Activated CD4-positive, alpha-beta T cell treated with anti-CD3 and anti-CD28 coated beads, Interleukin-10, Interleukin-2, amounts not matched to agents 100 ng/mL and 50 ng/mL, durations not matched to agents 16 hours and 8 hours (primary cell): ENCODE measurements at regions not wholly inside any gene's neighbourhood (a gene's known extent, or its start where the extent isn't known, plus 50 kb on each side); places are given as distances from the start of the nearest gene placed in this dataset.

Experiments used
- DNase-seq: peaks from one replicate; pipeline ENCODE4 v3.0.0-alpha.2; 2020

DNA sequence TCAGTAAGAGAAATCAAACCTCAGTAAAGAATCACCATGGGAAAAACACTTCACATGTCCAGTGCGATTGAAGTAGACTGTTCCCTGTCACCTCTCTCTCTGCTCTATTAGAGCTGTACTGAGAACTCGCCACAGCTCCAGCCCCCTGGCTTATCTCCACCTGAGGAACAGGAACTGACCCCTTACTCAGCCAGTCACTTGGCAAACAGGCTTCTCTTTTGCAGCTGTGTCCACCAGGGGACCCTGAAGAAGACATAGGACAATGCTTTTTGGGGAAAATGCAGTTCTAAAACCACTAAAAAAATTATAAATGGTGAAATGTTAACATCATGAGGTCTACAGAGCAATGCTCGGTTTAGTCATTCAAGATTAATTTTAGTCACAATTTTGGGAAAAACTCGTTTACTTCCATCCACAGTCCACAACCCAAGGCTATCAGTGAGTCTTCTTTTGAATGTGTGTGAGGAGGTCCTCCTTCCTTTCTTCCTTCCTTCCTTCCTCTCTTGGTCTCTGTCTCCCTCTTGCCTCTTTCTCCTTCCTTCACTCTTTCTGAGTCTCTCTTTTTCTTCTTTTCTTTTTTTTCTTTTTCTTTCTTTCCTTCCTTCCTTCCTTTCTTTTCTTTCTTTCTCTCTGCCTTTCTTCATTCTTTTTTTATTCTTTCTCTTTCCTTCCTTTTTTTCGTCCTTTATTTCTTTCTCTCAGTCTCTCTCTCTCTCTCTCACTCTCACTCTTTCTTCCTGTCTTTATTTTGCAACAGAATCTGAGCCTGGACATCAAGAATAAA is 1189.5 kb upstream of the TMEM132C start:
- no peak for DNase-seq

- no peak for DNase-seq
These were observed 1188.2 kb upstream of the TMEM132C start for GRCh38 chr12:127078577-127079350.

- no peak for DNase-seq
These were observed 1187.3 kb upstream of the TMEM132C start for GRCh38 chr12:127079636-127080035.

DNA sequence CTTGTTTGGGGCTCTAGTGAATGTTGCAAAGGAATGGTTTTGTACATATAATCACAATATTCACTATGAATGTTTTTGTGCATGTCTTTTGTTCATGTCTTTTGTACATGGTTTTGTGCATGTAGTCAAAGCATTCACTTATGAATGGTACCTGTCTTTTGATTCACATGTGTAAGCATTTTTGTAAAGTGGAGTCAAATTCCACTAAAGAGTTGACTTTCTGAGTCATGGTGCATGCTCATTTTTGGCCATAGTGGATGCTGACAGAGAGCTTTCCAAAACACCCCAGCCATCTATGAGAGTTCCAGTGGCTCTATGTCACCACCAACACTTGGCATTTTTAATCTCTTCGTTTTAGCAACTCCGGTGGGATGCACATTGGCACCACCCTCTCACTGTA is 1185.9 kb upstream of the TMEM132C start:
- no peak for DNase-seq

DNA sequence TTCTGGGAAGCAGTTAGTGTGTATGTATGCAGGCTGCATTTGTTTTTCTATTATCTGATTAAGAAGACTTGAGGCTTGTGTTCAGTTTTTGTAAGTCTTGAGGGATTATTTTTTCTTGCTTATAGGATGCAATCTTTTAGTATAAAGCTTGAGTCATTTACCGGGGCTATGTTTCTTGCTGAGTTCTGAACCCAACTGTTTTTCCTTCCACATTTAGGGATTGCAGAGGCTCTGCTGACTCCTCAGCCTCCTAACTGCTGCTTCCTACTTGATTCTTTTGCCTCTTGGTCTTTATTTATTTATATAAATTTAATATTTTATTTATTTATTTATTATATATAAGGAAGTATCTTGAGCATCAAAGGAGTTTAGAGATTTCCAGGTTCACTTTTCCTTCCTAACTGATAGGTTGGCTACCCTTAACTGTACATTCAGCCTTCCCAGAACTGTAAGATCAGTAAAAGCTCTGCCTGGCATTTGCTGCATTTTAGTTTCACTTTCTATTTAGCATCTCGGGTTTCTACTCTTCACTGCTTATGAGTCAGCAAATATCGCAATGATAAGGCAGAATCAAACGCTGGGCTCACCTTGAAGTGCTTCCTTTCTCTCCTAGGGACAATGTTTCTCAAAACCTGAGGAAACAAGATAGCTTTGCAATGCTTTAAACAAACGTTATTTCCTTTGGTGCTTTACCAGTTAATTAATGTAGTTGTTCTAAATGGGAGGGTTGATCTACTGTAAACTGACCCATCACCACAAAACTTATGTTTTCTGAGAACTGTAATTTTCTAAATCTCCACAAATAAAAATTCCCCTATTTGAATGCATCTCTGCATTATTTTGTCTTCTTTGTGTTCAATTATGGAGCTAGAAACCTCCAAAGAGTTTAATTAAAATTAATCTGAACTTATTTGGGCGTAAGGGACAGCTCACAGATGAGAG is 1183.7 kb upstream of the TMEM132C start:
- DNase-seq = peak; percentile 87

DNA sequence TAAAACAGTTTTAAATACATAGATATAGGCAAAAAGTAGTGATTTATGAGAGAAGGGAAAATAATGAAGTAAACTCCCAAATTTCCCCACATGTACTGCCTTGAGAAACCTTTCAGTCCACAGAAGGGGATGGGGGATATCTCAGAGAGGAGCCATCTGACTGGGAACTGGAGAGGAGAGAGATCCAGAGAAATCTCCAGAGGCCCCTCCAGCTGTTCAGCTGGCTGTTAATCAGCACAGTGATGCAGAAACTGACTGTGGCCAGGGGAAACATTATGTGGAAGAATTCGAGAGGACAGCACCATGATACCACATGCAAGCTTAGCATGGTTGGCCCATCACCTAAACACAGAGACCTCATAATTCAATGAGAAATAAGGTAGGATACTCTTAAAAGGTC is 1165.9 kb upstream of the TMEM132C start:
- DNase-seq = no peak

GRCh38 chr12:127106041-127106440 is 1160.9 kb upstream of the TMEM132C start:
- no peak for DNase-seq

- no peak for DNase-seq
These were observed 1160.3 kb upstream of the TMEM132C start for GRCh38 chr12:127106697-127107096.

GRCh38 chr12:127107744-127108143 is 1159.2 kb upstream of the TMEM132C start:
- DNase-seq = peak; percentile 26

- DNase-seq = peak; percentile 55
These were observed 1158.4 kb upstream of the TMEM132C start for GRCh38 chr12:127108360-127109215.

- no peak for DNase-seq
These were observed 1153.0 kb upstream of the TMEM132C start for GRCh38 chr12:127113945-127114344.

- no peak for DNase-seq
These were observed 1151.4 kb upstream of the TMEM132C start for GRCh38 chr12:127115468-127116035.

DNA sequence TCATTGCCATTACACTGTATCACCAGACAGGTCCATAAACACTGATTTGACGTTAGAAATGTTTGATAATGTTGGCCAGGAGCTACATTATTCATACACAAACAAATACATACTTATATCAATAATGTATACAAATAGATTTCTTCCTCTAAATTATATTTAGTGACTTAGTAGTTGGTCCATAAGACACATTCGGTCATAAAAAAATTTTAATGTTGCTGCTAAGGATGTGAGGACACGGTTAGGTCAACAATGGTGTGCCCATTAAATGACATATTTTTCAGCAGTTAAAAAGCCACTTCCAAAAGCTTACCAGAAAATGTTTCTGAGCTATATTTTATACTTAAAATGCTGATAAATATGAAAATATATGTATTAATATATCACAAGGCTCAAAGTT is 1148.7 kb upstream of the TMEM132C start:
- no peak for DNase-seq

DNA sequence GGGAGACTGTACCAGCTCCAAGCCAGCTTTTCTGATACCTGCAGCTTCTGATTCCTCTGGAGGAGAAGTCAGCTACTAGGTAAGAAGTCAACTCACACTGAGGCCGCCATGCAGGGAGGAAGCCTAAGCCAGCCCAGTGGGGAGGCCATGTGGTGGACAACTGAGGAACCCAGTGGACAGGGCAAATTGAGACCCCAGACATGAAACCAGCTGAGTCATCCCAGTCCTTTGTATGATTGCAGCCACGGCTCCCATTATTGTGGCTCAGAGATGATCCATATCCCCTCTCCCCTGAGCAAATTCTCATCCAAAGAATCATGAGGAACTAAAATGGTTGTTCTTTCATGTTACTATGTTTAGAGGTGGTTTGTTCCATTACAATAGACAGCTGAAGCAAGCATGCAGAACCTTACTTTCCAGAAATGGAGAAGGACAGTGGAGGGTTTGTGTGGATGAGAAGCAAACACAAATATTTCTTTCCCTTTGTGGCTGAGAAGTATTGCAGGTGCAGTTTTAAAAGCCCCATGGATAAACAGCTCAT is 1147.3 kb upstream of the TMEM132C start:
- DNase-seq = no peak

DNA sequence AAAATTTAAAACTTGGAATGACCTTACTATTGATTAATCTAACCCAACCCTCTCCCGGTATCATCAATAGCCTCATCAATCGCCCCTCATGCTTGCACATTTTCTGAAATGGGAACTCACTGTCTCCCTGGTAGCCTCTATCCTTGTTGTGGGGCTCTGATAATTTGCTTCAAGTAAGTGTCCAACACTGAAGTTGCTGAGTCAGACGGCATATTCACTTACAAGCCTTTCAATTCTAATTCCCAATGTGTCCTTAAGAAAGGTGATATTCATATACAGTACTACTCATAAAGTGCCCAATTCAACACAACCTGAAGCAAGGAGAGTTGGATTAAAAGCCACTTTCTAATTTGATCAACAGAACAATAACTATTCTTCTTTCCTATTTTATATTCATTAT is 1146.1 kb upstream of the TMEM132C start:
- DNase-seq = no peak

DNA sequence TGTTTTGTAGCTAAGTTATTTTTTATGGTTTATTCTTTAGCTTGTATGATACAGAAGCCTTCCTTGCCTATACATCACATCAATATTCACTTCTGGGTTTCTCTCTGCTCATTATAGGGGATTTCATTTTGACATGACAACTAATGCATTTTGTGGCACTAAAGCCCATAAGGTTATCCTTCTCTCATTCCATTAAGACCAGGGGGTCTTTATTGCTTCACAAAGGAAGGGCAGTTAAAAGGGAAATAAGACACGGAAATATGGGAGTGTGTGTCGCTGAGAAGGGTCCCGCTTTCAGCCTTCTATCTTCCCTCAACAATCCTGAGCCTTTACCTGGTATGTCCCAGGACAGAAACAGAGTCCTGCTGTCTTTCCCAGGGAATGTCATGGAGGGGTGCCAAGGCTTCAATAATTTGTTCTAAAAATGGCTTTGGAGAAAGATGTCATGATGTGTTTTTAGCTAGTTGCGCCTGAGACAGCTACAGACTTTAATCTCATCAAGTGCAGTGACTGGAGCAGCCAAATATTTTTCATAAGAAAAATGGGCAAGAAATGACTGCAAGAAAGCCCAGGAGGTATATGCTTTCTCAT is 1145.4 kb upstream of the TMEM132C start:
- no peak for DNase-seq

GRCh38 chr12:127125607-127126259 is 1141.2 kb upstream of the TMEM132C start:
- peak; percentile 85 for DNase-seq

DNA sequence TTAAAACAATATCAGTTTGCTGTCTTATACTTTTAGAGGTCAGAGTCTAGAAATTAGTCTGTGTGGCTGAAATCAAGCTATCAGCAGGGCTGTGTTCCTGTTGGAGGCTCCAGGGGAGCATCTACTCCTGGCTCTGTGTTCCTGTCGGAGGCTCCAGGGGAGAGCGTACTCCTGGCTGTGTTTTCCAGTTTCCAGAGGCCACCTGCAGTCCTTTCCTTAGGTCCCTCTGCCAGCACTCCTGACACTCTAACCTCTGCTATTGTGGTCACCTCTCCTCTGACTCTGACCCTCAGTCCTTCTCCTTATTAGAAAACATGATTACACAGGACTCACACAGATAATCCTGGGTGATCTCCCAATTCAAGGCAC is 1140.7 kb upstream of the TMEM132C start:
- DNase-seq = no peak

GRCh38 chr12:127127897-127128296 is 1139.1 kb upstream of the TMEM132C start:
- no peak for DNase-seq

- no peak for DNase-seq
These were observed 1136.4 kb upstream of the TMEM132C start for GRCh38 chr12:127130506-127131124.
